Right lung (tissue), 2 donors: ENCODE measurements at regions not wholly inside any gene's neighbourhood (a gene's known extent, or its start where the extent isn't known, plus 50 kb on each side); places are given as distances from the start of the nearest gene placed in this dataset.
"Not testable (repeated sequence)": the region's sequence is repeated elsewhere in the genome, so short reads cannot be mapped to it uniquely, and the experiment has no call there.

Experiments used
- DNase-seq, 2 donors: peaks; one replicate each; pipeline ENCODE4 v3.0.0-alpha.2; 2013

DNA sequence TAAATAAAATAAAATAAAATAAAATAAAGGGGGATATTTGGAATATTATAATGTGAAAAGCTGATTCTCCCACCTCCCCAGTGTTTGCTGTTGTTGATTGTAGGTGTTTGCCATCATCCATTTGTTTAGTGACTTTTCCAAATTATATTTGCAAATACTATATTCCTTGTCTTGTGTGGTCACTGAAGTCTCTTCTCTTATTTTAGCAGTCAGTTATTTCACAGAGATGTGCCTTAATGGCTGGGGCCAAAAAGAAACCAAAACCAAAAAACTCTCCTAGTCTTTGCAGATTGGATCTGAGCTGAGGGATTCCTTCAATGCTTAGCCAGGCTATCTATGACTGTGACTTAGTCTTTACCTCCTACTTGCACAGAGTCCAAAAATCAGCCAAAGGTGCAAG, 70.9 kb upstream of the ZNF169 start:
- DNase-seq, result no peak

- DNase-seq, result not testable (repeated sequence)
Measured at GRCh38 chr9:94191706-94192105, 67.4 kb upstream of the ZNF169 start.

- no peak for DNase-seq
Measured at GRCh38 chr9:94198414-94198813, 60.7 kb upstream of the ZNF169 start.

DNA sequence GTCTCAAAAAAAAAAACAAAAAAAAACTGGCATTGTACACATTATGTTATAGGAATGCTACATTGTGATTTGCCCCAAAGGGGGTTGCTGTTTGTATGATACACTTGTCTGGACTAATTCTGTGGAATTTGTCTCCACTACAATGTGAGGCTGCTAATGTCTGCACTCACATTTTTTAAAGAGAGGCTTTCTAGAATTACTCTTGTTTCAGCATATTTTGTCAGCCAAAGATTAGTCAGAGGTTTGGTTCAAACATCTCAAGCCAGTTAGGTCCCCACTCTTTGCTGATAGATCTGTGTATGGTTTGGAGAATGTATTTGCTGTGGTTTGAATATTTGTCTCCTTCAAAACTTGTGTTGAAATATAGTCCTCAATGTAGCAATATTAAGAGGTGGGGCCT, 59.3 kb upstream of the ZNF169 start:
- no peak for DNase-seq

- no peak for DNase-seq
Measured at GRCh38 chr9:94204174-94204573, 54.9 kb upstream of the ZNF169 start.

GRCh38 chr9:94207781-94208180, 51.3 kb upstream of the ZNF169 start:
- DNase-seq, result no peak
